Nephron (organoid): ENCODE measurements at regions not wholly inside any gene's neighbourhood (a gene's known extent, or its start where the extent isn't known, plus 50 kb on each side); places are given as distances from the start of the nearest gene placed in this dataset.

ENCODE experiments used
- H3K27ac Mint-ChIP-seq, 3 experiments: 2 replicates each; pipeline ENCODE4 v1.8.0; 2020; ENCODE audit warnings: mixed read lengths in 3 of 3, mild to moderate bottlenecking in 2 of 3, moderate library complexity in 1 of 3
- H3K27me3 Mint-ChIP-seq: 2 replicates; pipeline ENCODE4 v1.8.0; 2021; ENCODE audit warnings: low read depth, mild to moderate bottlenecking, moderate library complexity, mixed read lengths
- H3K36me3 Mint-ChIP-seq: 2 replicates; pipeline ENCODE4 v1.8.0; 2020; ENCODE audit warnings: low read depth, mixed read lengths
- H3K4me1 Mint-ChIP-seq: 2 replicates; pipeline ENCODE4 v1.8.0; 2020; ENCODE audit warnings: mixed read lengths
- H3K4me3 Mint-ChIP-seq, 3 experiments: 2 replicates each; pipeline ENCODE4 v1.8.0; 2020; ENCODE audit warnings: mild to moderate bottlenecking in 3 of 3, mixed read lengths in 3 of 3, moderate library complexity in 2 of 3
- H3K9me3 Mint-ChIP-seq: 2 replicates; pipeline ENCODE4 v1.8.0; 2020; ENCODE audit warnings: mixed read lengths
- CTCF ChIP-seq, 3 experiments: fragments of 200-600 bp; sonication (generic); IDR thresholded peaks; one replicate each; pipeline ENCODE4 v1.5.0; 2021; ENCODE audit warnings: antibody characterized with exemption in 3 of 3; ENCODE audit not compliant: unreplicated experiment in 3 of 3

- Mint-ChIP-seq H3K4me3 (no peak overlapping the region), H3K9me3 (no peaks in the 10 kb centered on the region), H3K27ac (no peak overlapping the region), H3K4me1 (no peaks in the 10 kb centered on the region), H3K27me3 (peaks cover 3% of the 10 kb centered on the region), H3K36me3 (no peaks in the 10 kb centered on the region)
- no peak for TF ChIP-seq CTCF (IDR thresholded peaks at IDR 0.05; ENCODE audit: unreplicated experiment in 3 of 3)
These were observed 116.6 kb upstream of the PROKR2 start for GRCh38 chr20:5433352-5433751.

GRCh38 chr20:5432030-5432429 is 115.3 kb upstream of the PROKR2 start:
- Mint-ChIP-seq H3K9me3 (no peaks in the 10 kb centered on the region), H3K36me3 (no peaks in the 10 kb centered on the region), H3K27ac (no peak overlapping the region), H3K4me1 (no peaks in the 10 kb centered on the region), H3K27me3 (peaks cover 3% of the 10 kb centered on the region), H3K4me3 (no peak overlapping the region)
- no peak for TF ChIP-seq CTCF (IDR thresholded peaks at IDR 0.05; ENCODE audit: unreplicated experiment in 3 of 3)

GRCh38 chr20:5430670-5431069 is 113.9 kb upstream of the PROKR2 start:
- no peak overlapping the region for H3K27ac Mint-ChIP-seq
- no peaks in the 10 kb centered on the region for H3K4me1 Mint-ChIP-seq
- H3K27me3 Mint-ChIP-seq = peaks cover 6% of the 10 kb centered on the region
- H3K36me3 Mint-ChIP-seq = no peaks in the 10 kb centered on the region
- no peak overlapping the region for H3K4me3 Mint-ChIP-seq
- no peaks in the 10 kb centered on the region for H3K9me3 Mint-ChIP-seq
- TF ChIP-seq CTCF (IDR thresholded peaks at IDR 0.05; ENCODE audit: unreplicated experiment in 3 of 3) = no peak

GRCh38 chr20:5426026-5426425 is 109.3 kb upstream of the PROKR2 start:
- TF ChIP-seq CTCF (IDR thresholded peaks at IDR 0.05; ENCODE audit: unreplicated experiment in 3 of 3) = no peak
- peaks cover 8% of the 10 kb centered on the region for H3K9me3 Mint-ChIP-seq
- H3K36me3 Mint-ChIP-seq = no peaks in the 10 kb centered on the region
- no peak overlapping the region for H3K4me3 Mint-ChIP-seq
- no peaks in the 10 kb centered on the region for H3K4me1 Mint-ChIP-seq
- H3K27ac Mint-ChIP-seq = no peak overlapping the region
- peaks cover 15% of the 10 kb centered on the region for H3K27me3 Mint-ChIP-seq

GRCh38 chr20:5416086-5416485 is 99.3 kb upstream of the PROKR2 start:
- Mint-ChIP-seq H3K4me3 (no peak overlapping the region), H3K9me3 (no peaks in the 10 kb centered on the region), H3K27me3 (no peaks in the 10 kb centered on the region), H3K4me1 (no peaks in the 10 kb centered on the region), H3K27ac (no peak overlapping the region), H3K36me3 (no peaks in the 10 kb centered on the region)
- no peak for TF ChIP-seq CTCF (IDR thresholded peaks at IDR 0.05; ENCODE audit: unreplicated experiment in 3 of 3)

- no peaks in the 10 kb centered on the region for H3K9me3 Mint-ChIP-seq
- no peaks in the 10 kb centered on the region for H3K36me3 Mint-ChIP-seq
- TF ChIP-seq CTCF (IDR thresholded peaks at IDR 0.05; ENCODE audit: unreplicated experiment in 3 of 3) = no peak
- H3K27me3 Mint-ChIP-seq = peaks cover 6% of the 10 kb centered on the region
- no peaks in the 10 kb centered on the region for H3K4me1 Mint-ChIP-seq
- H3K4me3 Mint-ChIP-seq = no peak overlapping the region
- no peak overlapping the region for H3K27ac Mint-ChIP-seq
These were observed 96.6 kb upstream of the PROKR2 start for GRCh38 chr20:5413394-5413793.
